GM12875 (cell line): ENCODE measurements at regions not wholly inside any gene's neighbourhood (a gene's known extent, or its start where the extent isn't known, plus 50 kb on each side); places are given as distances from the start of the nearest gene placed in this dataset.

Experiments
- H3K4me3 ChIP-seq: one replicate; pipeline ENCODE4 v1.5.1; 2011; ENCODE audit warnings: low read depth, low read length, control low read depth
- TF ChIP-seq, protein P1 (sequence below): IDR thresholded peaks from 2 replicates; pipeline ENCODE4 v1.5.1; 2011; ENCODE audit warnings: low read depth, mild to moderate bottlenecking, control low read depth, inconsistent platforms, low read length, moderate library complexity, borderline replicate concordance; ENCODE audit not compliant: insufficient read depth

DNA sequence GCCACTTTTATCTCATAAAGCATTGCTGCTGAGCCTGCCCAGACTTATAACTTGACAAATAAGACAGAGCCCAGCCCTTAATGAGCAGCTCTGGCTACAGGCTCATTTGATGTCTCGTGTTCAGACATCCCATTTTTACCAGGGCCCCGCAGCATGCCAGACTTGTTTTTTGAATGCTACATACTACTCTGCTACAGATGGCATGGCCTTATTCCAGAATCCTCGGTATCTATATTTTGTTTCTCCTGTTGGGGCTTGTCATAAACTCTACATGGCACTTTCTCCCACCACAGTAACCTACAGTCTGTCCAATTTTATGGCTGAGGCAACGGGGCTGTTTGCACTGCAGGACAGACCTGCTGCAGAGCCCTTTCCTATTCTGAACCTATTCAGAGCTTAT lies 179.0 kb upstream of the DDX18 start:
- H3K4me3 ChIP-seq = no peak overlapping the region
- TF ChIP-seq, protein P1, sequence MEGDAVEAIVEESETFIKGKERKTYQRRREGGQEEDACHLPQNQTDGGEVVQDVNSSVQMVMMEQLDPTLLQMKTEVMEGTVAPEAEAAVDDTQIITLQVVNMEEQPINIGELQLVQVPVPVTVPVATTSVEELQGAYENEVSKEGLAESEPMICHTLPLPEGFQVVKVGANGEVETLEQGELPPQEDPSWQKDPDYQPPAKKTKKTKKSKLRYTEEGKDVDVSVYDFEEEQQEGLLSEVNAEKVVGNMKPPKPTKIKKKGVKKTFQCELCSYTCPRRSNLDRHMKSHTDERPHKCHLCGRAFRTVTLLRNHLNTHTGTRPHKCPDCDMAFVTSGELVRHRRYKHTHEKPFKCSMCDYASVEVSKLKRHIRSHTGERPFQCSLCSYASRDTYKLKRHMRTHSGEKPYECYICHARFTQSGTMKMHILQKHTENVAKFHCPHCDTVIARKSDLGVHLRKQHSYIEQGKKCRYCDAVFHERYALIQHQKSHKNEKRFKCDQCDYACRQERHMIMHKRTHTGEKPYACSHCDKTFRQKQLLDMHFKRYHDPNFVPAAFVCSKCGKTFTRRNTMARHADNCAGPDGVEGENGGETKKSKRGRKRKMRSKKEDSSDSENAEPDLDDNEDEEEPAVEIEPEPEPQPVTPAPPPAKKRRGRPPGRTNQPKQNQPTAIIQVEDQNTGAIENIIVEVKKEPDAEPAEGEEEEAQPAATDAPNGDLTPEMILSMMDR = no peak

DNA sequence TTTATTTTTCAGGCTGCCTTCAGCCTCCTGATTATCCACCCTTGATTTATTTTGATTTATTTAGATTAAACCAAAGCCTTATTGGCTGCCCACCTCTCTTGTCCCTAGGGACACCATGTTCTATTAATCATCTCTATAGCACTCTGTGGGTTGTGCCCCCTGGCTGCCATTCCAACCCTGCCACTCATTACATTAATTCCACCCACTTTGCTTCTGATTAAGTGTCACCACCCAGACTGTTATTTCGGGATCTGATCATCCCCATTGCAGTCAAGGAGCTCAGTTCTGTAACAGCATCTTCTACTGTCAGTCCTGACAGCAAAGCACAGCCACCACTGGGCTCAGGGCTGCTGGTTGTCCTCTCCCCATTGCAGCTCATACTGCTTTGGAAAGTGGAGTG lies 175.1 kb upstream of the DDX18 start:
- TF ChIP-seq, protein P1 = no peak
- no peak overlapping the region for H3K4me3 ChIP-seq

DNA sequence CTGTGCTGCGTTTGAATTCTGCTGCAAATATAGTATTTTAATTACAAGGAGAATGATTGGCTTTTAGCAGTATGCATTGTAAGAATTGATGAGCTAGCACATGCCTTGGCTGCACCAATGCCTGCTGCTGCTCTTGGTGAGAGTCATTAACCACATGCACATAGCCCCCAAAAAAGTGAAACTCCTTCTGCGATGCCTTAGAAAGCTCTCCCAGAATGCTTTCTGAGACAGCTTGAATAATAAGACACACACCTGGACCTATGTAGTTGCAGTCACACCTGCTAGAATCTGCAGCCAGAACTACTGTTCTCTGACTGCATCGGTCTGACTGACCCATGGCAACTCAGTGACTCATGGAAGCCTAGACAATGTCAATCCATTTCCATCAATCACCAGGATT lies 170.1 kb upstream of the DDX18 start:
- no peak overlapping the region for H3K4me3 ChIP-seq
- TF ChIP-seq, protein P1 = no peak

DNA sequence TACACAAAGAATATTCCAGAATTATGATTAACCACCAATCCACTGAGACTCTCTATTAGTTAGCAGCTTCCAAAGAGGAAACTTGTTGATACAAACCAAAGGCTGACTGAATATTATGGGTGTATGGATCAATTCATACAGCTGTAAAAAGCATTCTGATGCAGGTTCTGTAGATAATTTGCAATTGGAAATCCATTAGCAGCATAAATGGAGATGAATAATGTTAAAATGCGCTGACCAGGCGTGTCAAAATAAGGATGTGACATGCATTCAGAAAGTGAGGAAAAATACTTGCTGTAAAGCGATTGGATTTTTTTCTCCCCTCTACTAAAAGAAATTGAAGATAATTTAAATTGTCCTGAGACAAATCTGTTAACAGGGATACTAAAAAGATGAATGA lies 169.0 kb upstream of the DDX18 start:
- H3K4me3 ChIP-seq = no peak overlapping the region
- TF ChIP-seq, protein P1 = no peak

DNA sequence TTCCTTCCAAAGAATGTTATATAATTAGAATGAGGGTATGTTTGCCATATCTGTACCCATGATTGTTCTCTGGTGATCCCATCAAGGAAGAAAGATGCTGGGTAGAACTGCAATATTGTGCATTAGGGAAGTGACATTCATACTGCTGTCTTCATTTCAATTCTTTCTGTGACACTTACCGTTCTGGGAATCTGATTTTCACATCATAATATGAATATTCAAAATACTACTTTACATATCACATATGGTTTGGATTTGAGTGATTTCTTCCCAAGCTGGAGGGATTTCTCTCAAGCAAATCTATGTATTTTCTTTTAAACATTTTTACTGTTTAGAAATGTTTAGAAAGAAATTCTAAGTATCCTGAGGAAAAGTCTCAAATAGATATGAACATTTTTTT lies 168.4 kb upstream of the DDX18 start:
- TF ChIP-seq, protein P1 = no peak
- H3K4me3 ChIP-seq = no peak overlapping the region

DNA sequence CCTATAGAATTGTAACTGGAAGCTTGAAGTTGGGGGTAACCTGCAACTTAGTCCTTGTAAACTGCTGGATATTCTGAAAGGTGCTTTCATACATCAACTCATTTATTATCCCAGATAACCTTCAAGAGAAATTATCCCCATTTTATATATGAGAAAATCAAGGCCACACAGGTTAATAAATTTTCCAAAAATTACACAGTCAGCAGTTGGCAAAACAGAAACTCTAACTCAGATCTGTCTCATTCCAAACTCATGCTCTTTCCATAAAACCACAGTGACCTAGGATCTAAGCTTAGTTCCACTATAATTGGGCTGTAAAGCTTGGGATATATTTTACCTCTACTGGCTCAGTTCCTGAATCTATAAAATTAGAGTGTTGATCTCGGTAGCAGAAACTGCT lies 167.6 kb upstream of the DDX18 start:
- TF ChIP-seq, protein P1 = no peak

DNA sequence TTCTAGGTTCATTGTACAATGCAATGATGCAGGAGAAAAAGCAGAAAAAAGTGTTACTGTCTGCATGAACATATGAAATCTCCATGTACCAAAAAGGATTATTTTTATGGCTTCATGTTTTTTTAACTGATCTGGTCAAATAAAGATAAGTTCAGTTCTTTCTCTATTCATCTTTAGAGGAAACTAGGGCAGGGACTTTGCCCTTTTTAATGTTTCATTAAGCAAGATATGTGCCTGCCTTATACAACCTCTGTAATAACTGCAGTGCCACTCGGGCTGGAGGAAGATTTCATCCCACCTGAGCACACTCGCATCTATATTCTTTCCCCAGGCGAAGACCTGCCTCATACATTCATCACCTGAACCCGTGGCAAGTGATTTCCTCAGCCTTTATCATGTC lies 157.9 kb upstream of the DDX18 start:
- H3K4me3 ChIP-seq = no peak overlapping the region
- TF ChIP-seq, protein P1 = no peak

More for the DNA sequence above, 167.6 kb upstream of the DDX18 start:
- H3K4me3 ChIP-seq = no peak overlapping the region
